T-helper 2 cell (primary cell): ENCODE measurements at regions not wholly inside any gene's neighbourhood (a gene's known extent, or its start where the extent isn't known, plus 50 kb on each side); places are given as distances from the start of the nearest gene placed in this dataset.
"Not testable (repeated sequence)": the region's sequence is repeated elsewhere in the genome, so short reads cannot be mapped to it uniquely, and the experiment has no call there.

Experiments used
- DNase-seq, 5 experiments: peaks; one replicate each; pipeline versions ENCODE4 v3.0.0 to v3.0.0-alpha.2; 2012 to 2022

- no peak for DNase-seq
Measured at GRCh38 chr2:185891403-185891802, 152.8 kb downstream of the FSIP2 start.

- DNase-seq: no peak
Measured at GRCh38 chr2:185891804-185892411, 153.3 kb downstream of the FSIP2 start.

GRCh38 chr2:185892484-185892883, 153.9 kb downstream of the FSIP2 start:
- no peak for DNase-seq

- no peak for DNase-seq
Measured at GRCh38 chr2:185894223-185894622, 155.6 kb downstream of the FSIP2 start.

- DNase-seq: no peak
Measured at GRCh38 chr2:185895828-185896693, 157.5 kb downstream of the FSIP2 start.

GRCh38 chr2:185899366-185899765, 160.8 kb downstream of the FSIP2 start:
- no peak for DNase-seq

GRCh38 chr2:185919155-185919554, 180.6 kb downstream of the FSIP2 start:
- DNase-seq: peak in 1 of 5 experiments; percentile 4

- DNase-seq: no peak
Measured at GRCh38 chr2:185921048-185921756, 182.6 kb downstream of the FSIP2 start.

GRCh38 chr2:185934232-185934631, 195.6 kb downstream of the FSIP2 start:
- no peak for DNase-seq

- DNase-seq: no peak
Measured at GRCh38 chr2:185939858-185940257, 201.3 kb downstream of the FSIP2 start.

- no peak for DNase-seq
Measured at GRCh38 chr2:185942855-185943254, 204.3 kb downstream of the FSIP2 start.

- DNase-seq: no peak
Measured at GRCh38 chr2:185947722-185948121, 209.1 kb downstream of the FSIP2 start.

GRCh38 chr2:185952100-185952499, 213.5 kb downstream of the FSIP2 start:
- DNase-seq: no peak

GRCh38 chr2:185954389-185954788, 215.8 kb downstream of the FSIP2 start:
- DNase-seq: no peak

GRCh38 chr2:185955050-185955449, 216.4 kb downstream of the FSIP2 start:
- DNase-seq: no peak

GRCh38 chr2:185967335-185967734, 228.7 kb downstream of the FSIP2 start:
- DNase-seq: no peak

- DNase-seq: no peak
Measured at GRCh38 chr2:185970148-185970852, 231.7 kb downstream of the FSIP2 start.

GRCh38 chr2:185978634-185979407, 240.2 kb downstream of the FSIP2 start:
- DNase-seq: no peak

GRCh38 chr2:185979546-185980071, 241.0 kb downstream of the FSIP2 start:
- DNase-seq: no peak

GRCh38 chr2:185980944-185981343, 242.3 kb downstream of the FSIP2 start:
- DNase-seq: no peak

GRCh38 chr2:185984670-185985069, 246.1 kb downstream of the FSIP2 start:
- no peak for DNase-seq

- not testable (repeated sequence) for DNase-seq
Measured at GRCh38 chr2:185988907-185989306, 250.3 kb downstream of the FSIP2 start.
